IMR-90 (cell line): ENCODE measurements at regions not wholly inside any gene's neighbourhood (a gene's known extent, or its start where the extent isn't known, plus 50 kb on each side); places are given as distances from the start of the nearest gene placed in this dataset.

Experiments used
- CHD1 ChIP-seq: IDR thresholded peaks from 2 replicates; pipeline ENCODE4 v1.6.1; 2012; ENCODE audit warnings: low read depth, low read length, improper control_type of control experiment
- MXI1 ChIP-seq: IDR thresholded peaks from 2 replicates; pipeline ENCODE4 v1.6.1; 2012; ENCODE audit warnings: low read depth, mild to moderate bottlenecking, low read length, moderate library complexity, borderline replicate concordance
- NFE2L2 ChIP-seq: fragments of 150-350 bp; IDR thresholded peaks from 2 replicates; pipeline ENCODE4 v1.6.1; 2016; ENCODE audit warnings: low read depth, mild to moderate bottlenecking, low read length
- POLR2A ChIP-seq: IDR thresholded peaks from 2 replicates; pipeline ENCODE4 v1.6.1; 2012; ENCODE audit warnings: mild to moderate bottlenecking, low read depth, low read length
- RAD21 ChIP-seq: IDR thresholded peaks from 2 replicates; pipeline ENCODE4 v1.6.1; 2012; ENCODE audit warnings: low read length, improper control_type of control experiment
- TF ChIP-seq, protein P1 (sequence below): conservative IDR thresholded peaks from 2 replicates; pipeline ENCODE4 v1.5.1; 2012; ENCODE audit warnings: mild to moderate bottlenecking, low read depth, low read length, improper control_type of control experiment
- TF ChIP-seq, protein P2 (sequence below): fragments of 150-350 bp; IDR thresholded peaks from 2 replicates; pipeline ENCODE4 v1.6.1; 2016; ENCODE audit warnings: low read depth, mild to moderate bottlenecking, low read length, moderate library complexity, borderline replicate concordance

DNA sequence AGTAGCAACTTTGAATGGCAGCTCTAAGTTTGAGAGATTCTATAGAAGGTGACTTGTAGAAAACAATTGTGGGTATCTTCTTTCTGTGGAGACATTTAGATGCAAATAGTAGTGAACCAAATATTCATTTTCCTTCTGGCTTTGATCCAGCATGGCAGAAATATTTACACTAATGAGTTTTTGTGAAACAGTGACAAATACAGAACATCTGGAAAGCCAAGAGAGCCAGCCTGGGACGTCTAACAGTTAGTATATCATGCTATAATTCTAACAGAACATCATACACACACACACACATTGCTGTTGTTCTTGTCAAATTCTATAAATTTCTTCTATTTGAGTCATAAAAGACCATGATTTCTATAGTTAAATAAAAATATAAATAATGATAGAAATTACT is 1777.9 kb downstream of the ARAP2 start:
- TF ChIP-seq, protein P1, sequence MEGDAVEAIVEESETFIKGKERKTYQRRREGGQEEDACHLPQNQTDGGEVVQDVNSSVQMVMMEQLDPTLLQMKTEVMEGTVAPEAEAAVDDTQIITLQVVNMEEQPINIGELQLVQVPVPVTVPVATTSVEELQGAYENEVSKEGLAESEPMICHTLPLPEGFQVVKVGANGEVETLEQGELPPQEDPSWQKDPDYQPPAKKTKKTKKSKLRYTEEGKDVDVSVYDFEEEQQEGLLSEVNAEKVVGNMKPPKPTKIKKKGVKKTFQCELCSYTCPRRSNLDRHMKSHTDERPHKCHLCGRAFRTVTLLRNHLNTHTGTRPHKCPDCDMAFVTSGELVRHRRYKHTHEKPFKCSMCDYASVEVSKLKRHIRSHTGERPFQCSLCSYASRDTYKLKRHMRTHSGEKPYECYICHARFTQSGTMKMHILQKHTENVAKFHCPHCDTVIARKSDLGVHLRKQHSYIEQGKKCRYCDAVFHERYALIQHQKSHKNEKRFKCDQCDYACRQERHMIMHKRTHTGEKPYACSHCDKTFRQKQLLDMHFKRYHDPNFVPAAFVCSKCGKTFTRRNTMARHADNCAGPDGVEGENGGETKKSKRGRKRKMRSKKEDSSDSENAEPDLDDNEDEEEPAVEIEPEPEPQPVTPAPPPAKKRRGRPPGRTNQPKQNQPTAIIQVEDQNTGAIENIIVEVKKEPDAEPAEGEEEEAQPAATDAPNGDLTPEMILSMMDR, result no peak
- TF ChIP-seq NFE2L2 (no peak), RAD21 (no peak), CHD1 (no peak), POLR2A (no peak), MXI1 (no peak)
- TF ChIP-seq, protein P2, sequence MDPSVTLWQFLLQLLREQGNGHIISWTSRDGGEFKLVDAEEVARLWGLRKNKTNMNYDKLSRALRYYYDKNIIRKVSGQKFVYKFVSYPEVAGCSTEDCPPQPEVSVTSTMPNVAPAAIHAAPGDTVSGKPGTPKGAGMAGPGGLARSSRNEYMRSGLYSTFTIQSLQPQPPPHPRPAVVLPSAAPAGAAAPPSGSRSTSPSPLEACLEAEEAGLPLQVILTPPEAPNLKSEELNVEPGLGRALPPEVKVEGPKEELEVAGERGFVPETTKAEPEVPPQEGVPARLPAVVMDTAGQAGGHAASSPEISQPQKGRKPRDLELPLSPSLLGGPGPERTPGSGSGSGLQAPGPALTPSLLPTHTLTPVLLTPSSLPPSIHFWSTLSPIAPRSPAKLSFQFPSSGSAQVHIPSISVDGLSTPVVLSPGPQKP, result no peak
